ENCODE measurements at regions not wholly inside any gene's neighbourhood (a gene's known extent, or its start where the extent isn't known, plus 50 kb on each side); places are given as distances from the start of the nearest gene placed in this dataset.

DNA sequence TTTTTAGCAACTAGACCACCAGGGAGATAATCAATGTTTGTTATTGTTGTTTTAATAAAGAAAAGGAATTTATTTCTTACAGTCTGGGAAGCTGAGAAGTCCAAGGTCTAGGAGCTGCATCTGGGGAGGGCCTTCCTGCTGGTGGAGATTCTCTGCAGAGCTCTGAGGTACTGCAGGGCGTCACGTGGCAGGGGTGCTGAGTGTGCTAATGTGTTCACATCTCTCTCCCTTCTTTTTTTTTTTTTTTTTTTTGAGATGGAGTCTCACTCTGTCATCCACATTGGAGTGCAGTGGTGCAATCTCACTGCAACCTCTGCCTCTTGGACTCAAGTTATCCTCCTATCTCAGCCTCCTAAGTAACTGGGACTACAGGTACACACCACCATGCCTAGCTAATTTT lies 150.9 kb upstream of the TRIM24 start:
- no peak for TF ChIP-seq EZH2phosphoT487 (IDR thresholded peaks at IDR 0.05; ENCODE audit: borderline replicate concordance)
- TF ChIP-seq, protein P1, sequence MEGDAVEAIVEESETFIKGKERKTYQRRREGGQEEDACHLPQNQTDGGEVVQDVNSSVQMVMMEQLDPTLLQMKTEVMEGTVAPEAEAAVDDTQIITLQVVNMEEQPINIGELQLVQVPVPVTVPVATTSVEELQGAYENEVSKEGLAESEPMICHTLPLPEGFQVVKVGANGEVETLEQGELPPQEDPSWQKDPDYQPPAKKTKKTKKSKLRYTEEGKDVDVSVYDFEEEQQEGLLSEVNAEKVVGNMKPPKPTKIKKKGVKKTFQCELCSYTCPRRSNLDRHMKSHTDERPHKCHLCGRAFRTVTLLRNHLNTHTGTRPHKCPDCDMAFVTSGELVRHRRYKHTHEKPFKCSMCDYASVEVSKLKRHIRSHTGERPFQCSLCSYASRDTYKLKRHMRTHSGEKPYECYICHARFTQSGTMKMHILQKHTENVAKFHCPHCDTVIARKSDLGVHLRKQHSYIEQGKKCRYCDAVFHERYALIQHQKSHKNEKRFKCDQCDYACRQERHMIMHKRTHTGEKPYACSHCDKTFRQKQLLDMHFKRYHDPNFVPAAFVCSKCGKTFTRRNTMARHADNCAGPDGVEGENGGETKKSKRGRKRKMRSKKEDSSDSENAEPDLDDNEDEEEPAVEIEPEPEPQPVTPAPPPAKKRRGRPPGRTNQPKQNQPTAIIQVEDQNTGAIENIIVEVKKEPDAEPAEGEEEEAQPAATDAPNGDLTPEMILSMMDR (conservative IDR thresholded peaks at IDR 0.05; ENCODE audit: low read length), result no peak
